Left renal pelvis (tissue), 4 donors: ENCODE measurements at regions not wholly inside any gene's neighbourhood (a gene's known extent, or its start where the extent isn't known, plus 50 kb on each side); places are given as distances from the start of the nearest gene placed in this dataset.
A peak's percentile ranks its signal among the peaks of the same experiment; 100 is the strongest.

Experiments
- DNase-seq, 4 donors: peaks; one replicate each; pipeline ENCODE4 v3.0.0-alpha.2; 2013; ENCODE audit warnings: low read depth in 4 of 4, low spot score in 3 of 4

- no peak for DNase-seq
Observed at GRCh38 chr10:4503076-4503475, 322.9 kb upstream of the AKR1E2 start.

DNA sequence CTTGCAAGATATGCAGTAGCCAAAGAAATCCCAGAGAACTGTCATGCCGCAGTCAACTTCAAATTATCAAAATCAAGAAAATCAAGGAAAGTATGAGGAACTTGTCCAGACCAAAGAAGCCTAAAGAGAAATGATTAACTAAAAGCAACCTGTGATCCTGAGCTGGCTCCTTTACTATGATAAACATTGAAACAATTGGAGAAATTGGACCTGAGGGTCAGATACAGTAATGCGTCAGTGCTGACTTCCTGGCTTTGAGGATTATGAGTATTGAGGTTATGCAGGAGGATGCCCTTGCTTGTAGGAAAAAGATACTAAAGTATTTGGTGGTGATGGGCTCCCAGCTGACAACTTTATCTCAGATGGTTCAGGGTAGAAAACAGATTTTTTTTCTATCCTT, 324.7 kb upstream of the AKR1E2 start:
- DNase-seq, result no peak

- no peak for DNase-seq
Observed at GRCh38 chr10:4498711-4499251, 327.2 kb upstream of the AKR1E2 start.

- DNase-seq, result no peak
Observed at GRCh38 chr10:4494551-4494950, 331.5 kb upstream of the AKR1E2 start.

- DNase-seq, result no peak
Observed at GRCh38 chr10:4492202-4492601, 333.8 kb upstream of the AKR1E2 start.

DNA sequence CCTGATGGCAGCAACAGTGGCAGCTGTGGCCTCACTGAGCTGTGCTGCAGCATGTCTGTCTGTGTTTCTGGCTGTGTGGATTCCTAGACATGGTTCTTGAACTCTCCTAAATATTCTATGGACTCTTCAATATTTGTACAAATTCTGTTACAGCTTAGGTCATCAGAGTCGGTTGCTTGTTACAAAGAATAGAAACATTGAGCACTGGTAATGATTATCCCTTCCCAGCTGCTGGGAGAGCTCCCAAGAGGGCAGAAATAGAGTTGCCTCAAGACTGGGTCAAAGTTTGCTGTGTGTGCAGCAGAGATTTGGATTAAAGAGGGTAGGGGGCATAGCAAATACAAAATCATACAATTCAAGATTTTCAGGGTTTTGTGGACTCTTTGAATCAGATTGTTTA, 337.1 kb upstream of the AKR1E2 start:
- DNase-seq, result no peak

- no peak for DNase-seq
Observed at GRCh38 chr10:4485636-4486035, 340.4 kb upstream of the AKR1E2 start.

DNA sequence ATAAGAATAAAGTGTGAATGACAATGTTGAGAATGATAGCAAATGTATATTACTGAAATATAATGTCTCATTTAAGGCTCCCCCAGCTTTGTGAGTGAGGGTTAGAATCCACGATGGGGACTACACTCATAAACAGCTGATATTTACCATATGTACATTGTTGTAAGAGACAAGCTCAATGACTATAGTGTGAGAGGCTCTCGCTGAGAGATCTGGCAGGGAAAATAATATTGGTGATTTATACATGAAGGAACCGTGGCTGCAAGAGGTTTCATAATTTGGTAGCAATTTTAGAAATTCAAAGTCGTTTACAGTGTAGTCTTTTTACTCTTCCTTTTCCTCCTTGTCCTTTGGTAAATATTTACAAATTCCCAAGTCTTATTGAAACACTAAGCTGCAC, 342.2 kb upstream of the AKR1E2 start:
- DNase-seq, result no peak

DNA sequence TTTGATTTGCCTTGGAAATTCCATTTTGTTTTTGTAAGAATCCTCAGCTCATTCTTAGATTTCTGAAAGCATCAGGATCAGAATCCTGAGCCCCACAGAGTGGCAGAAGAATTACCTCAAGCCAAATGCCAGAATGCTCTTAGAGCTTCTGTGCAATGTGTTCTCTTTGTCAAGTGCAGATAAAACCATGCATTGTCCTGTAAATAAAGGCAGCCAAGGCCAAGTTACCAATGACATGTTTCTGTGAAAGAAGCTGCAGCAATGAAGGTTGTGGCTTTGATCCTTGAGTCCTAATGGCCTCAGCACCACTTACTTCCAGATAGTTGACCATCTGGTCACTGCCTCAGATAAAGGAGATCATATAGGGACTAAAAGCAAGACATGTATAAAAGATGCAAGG, 343.3 kb upstream of the AKR1E2 start:
- no peak for DNase-seq

- DNase-seq, result no peak
Observed at GRCh38 chr10:4481192-4481591, 344.8 kb upstream of the AKR1E2 start.

DNA sequence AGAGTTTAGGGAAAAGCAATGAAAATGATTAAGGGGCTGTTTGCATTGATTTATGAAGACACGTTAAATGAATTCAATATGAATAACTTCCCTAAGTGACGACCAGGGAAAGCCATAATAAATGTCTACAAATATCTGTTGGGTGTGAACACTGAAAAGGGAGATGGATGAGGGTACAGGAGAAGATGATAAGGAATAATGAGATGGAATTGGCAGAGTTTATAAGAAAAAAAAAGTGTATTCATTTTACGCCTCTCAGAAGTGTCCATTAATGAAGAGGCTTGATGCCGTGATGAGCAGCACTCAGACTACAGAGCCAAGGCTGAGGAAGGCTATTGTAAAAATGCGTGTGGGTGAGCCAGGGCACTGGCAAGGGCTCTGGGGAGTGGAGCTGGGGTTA, 346.7 kb upstream of the AKR1E2 start:
- no peak for DNase-seq

DNA sequence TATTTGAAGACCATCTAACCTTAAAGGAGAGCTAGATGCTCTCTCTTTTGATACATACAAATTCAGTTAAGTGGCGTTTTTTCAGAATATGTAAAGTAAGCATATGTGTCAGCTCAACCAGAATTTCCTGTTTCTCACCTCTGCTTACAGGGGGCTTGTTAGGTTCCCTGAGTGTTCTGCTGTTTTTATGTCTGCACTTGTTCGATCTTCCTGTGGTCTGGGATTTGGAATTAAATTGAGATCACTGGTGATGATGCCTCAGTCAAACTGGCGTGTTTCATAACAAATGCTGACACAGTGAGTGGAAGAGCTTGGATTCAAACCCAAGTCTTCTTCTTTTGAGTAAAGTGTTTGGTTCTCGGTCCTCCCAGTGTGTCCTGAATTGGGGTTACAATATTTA, 348.3 kb upstream of the AKR1E2 start:
- no peak for DNase-seq

DNA sequence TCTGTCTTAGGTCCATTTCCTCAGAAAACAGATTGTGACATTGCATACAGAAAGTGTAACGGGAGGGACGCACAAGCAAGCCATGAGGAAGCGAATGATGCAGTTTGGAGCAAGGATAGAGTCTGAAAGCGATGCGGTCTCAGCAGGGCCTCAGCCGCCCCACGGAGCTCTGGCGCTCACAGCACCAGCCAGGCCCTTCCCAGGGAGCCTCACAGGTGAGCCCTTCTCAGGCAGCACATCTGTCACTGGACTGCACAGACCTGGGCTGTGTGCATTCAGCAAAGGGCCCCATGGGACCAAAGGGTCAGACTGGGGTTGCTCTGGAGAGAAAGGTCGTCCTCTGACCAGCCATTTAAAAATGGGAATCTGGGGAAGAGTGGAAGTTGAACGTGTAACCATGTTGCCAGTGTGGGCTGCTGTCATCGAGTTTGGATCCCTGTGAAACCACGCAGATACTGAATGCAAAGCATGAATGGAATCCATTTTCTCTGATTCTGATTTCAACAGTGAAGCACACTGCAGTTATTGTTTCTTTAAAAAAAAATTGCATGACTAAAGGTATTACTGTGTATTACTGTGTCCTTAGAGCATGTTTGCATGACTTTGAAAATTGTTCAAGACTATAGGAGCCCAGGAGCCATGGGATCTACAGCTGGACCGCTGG, 350.0 kb upstream of the AKR1E2 start:
- no peak for DNase-seq

- DNase-seq, result no peak
Observed at GRCh38 chr10:4474829-4475228, 351.2 kb upstream of the AKR1E2 start.

- no peak for DNase-seq
Observed at GRCh38 chr10:4473977-4474376, 352.0 kb upstream of the AKR1E2 start.

- DNase-seq, result no peak
Observed at GRCh38 chr10:4472190-4472904, 353.7 kb upstream of the AKR1E2 start.

DNA sequence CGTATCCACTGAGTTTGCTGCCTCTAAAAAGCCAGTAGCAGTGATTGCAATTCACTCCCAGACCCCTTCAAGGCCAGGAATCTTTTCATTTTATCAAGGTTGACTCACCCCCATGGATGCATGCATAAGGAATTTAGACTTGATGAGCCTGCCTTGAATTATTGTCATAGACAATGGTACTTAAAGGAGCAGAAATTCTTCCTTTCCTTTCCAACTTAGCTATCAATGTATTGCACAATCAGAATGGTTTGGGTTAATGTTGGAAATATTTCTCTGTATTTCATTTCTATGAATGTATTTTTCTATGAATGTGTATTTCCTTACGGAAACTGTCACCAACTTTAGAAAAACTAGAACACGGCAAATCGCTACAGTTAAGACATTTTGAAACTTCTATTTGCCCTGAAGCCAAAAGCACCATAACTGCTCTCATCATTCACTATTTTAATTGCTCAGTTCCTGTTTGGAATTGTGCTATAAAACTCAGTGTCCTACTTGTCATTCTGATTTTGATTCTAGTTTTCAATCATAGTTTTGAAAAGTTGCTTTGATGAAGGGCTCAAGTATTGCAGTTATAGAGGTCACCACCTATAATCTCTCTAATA, 355.7 kb upstream of the AKR1E2 start:
- no peak for DNase-seq

GRCh38 chr10:4467481-4467880, 358.5 kb upstream of the AKR1E2 start:
- DNase-seq, result peak; percentile 18 to 30 (median 24)

DNA sequence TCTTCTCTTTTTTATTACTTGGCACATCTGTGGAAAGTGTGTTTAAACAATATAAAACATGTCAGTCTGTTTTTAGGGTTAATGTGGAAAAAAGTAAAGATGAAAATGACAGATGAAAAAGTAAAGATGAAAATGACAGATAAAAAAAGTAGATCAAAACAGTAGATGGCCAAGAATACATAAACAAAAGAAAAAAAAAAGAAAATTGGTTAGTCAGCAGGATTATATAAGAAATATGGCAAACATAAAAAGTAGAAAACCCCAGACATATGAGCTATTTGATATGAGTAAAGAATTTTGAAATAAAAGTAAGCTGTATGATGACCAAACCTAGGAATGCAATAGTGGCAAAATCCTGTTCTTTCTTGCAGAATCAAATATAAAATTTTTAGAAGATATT, 365.7 kb upstream of the AKR1E2 start:
- DNase-seq, result no peak

GRCh38 chr10:4459531-4459930, 366.5 kb upstream of the AKR1E2 start:
- DNase-seq, result no peak

DNA sequence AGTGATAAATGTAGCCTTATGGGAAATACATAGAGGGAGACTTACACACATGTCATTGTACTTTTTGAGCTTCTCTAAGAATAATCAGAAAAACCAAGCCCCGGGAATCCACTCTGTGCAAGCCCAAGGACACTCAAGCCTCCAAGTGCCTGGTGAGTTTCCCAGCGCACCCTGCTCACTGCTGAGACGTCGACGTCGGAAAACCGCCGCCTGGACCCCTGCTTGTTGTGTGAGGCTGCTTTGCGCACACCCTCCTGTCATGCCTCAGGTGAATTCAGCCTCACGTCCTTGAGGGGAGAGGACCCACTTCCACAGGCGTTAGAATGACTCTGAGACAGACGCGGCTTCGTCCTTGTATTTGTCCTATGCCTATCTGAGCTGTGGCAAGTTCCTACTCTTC, 368.4 kb upstream of the AKR1E2 start:
- DNase-seq, result no peak

DNA sequence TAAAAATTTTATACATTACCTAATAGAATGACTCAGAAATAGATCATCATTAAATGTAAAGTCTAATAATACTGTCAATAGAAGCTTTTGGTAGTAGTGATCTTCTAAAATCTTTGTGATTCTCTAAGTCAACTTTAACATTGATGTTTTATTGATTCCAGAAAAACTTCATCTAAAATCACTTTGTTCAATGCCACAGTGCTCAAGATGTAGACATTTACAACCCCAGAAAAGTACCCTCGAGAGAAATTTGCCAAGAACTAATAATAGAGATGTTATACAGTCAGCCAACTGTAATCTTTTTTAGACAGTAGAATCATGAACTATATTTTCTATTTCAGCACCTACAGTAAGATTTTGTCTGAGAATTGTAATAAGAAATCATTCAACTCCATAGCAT, 369.2 kb upstream of the AKR1E2 start:
- no peak for DNase-seq
